ENCODE measurements at regions not wholly inside any gene's neighbourhood (a gene's known extent, or its start where the extent isn't known, plus 50 kb on each side); places are given as distances from the start of the nearest gene placed in this dataset.

- 25% methylated on average over 1 of the region's 1 CpG for WGBS (ENCODE audit: low lambda C conversion rate)
- H3F3A ChIP-seq (replicated peaks; ENCODE audit: insufficient read depth) = no peaks in the 10 kb centered on the region
- ChIA-PET POLR2A (no interaction called here), CTCF (no interaction called here)
- no peaks in the 10 kb centered on the region for H3K4me1 ChIP-seq (ENCODE audit: control insufficient read depth in 1 of 2, insufficient read depth in 2 of 2, low read depth in 1 of 2, low read length in 1 of 2)
- no peak overlapping the region for H3K27ac ChIP-seq (ENCODE audit: low read depth in 2 of 2, low read length in 1 of 2)
- H3K36me3 ChIP-seq (replicated peaks in 1 of 2; ENCODE audit: control insufficient read depth in 1 of 2, insufficient read depth in 2 of 2, low read length in 1 of 2) = no peaks in the 10 kb centered on the region
- H3K9me2 ChIP-seq = no peaks in the 10 kb centered on the region
- no peak overlapping the region for H3K4me3 ChIP-seq (ENCODE audit: low read depth in 2 of 2, low read length in 1 of 2)
- H3K79me2 ChIP-seq (ENCODE audit: insufficient read depth) = no peaks in the 10 kb centered on the region
- no peak overlapping the region for H3K4me2 ChIP-seq
- H3K9ac ChIP-seq = no peak overlapping the region
- DNase-seq = no peak
- H2AFZ ChIP-seq (ENCODE audit: low read depth) = no peak overlapping the region
- no peak for TF ChIP-seq ZBTB33 (IDR thresholded peaks at IDR 0.05; ENCODE audit: borderline replicate concordance, low read depth)
- no peak for TF ChIP-seq REST (IDR thresholded peaks at IDR 0.05; ENCODE audit: low read depth, low read length)
- TF ChIP-seq USF2 (IDR thresholded peaks at IDR 0.05; ENCODE audit: borderline replicate concordance, low read depth, low read length) = no peak
- no peak for TF ChIP-seq NRF1 (IDR thresholded peaks at IDR 0.05; ENCODE audit: low read depth, low read length)
- no peak for TF ChIP-seq SIN3A (IDR thresholded peaks at IDR 0.05; ENCODE audit: borderline replicate concordance, low read depth, low read length)
- no peak for TF ChIP-seq RXRA (IDR thresholded peaks at IDR 0.05; ENCODE audit: borderline replicate concordance, low read depth)
- no peak for TF ChIP-seq MAX (IDR thresholded peaks at IDR 0.05; ENCODE audit: low read depth)
- TF ChIP-seq FOSL2 (IDR thresholded peaks at IDR 0.05; ENCODE audit: borderline replicate concordance, low read depth) = no peak
- no peak for TF ChIP-seq SMC3 (IDR thresholded peaks at IDR 0.05; ENCODE audit: low read depth, low read length)
- no peak for TF ChIP-seq EZH2phosphoT487 (IDR thresholded peaks at IDR 0.05; ENCODE audit: borderline replicate concordance, low read depth)
- no peak for TF ChIP-seq MEF2A (IDR thresholded peaks at IDR 0.05; ENCODE audit: borderline replicate concordance, low read depth)
- no peak for TF ChIP-seq USF1 (IDR thresholded peaks at IDR 0.05; ENCODE audit: borderline replicate concordance, low read depth)
- H3K27me3 ChIP-seq (ENCODE audit: insufficient read depth) = no peaks in the 10 kb centered on the region
- H3K9me3 ChIP-seq = no peaks in the 10 kb centered on the region
- H4K20me1 ChIP-seq (ENCODE audit: insufficient read depth) = no peaks in the 10 kb centered on the region
These were observed 232.3 kb upstream of the CPEB2 start for GRCh38 chr4:14769993-14770392.

All from SK-N-SH (cell line).